AG04449 (cell line): ENCODE measurements at regions not wholly inside any gene's neighbourhood (a gene's known extent, or its start where the extent isn't known, plus 50 kb on each side); places are given as distances from the start of the nearest gene placed in this dataset.
"Not testable (repeated sequence)": the region's sequence is repeated elsewhere in the genome, so short reads cannot be mapped to it uniquely, and the experiment has no call there.

Experiments used
- CTCF ChIA-PET: fragments of 350-600 bp; formaldehyde crosslinking; extraction: SDS; loops from one replicate; lab custom pipeline; 2021; ENCODE audit warnings: antibody characterized with exemption; lab: Yijun Ruan, JAX
- POLR2A ChIA-PET: fragments of 400-600, 350-600 bp; formaldehyde crosslinking; extraction: SDS; loops from one replicate; lab custom pipeline; 2020; ENCODE audit warnings: antibody characterized with exemption, inconsistent platforms; lab: Yijun Ruan, JAX
- DNase-seq: peaks from one replicate; pipeline ENCODE4 v3.0.0-alpha.2; 2010; ENCODE audit warnings: low read depth, low spot score
- H3K4me3 ChIP-seq: 2 replicates; pipeline ENCODE4 v1.5.1; 2011; ENCODE audit warnings: low read depth, mild to moderate bottlenecking, control low read depth, low read length
- CTCF ChIP-seq: IDR thresholded peaks from one replicate; pipeline ENCODE4 v1.5.1; 2011; ENCODE audit warnings: mild to moderate bottlenecking, moderate library complexity, low read length, control low read depth, inconsistent platforms; ENCODE audit not compliant: insufficient read depth; ENCODE audit errors: missing control alignments

DNA sequence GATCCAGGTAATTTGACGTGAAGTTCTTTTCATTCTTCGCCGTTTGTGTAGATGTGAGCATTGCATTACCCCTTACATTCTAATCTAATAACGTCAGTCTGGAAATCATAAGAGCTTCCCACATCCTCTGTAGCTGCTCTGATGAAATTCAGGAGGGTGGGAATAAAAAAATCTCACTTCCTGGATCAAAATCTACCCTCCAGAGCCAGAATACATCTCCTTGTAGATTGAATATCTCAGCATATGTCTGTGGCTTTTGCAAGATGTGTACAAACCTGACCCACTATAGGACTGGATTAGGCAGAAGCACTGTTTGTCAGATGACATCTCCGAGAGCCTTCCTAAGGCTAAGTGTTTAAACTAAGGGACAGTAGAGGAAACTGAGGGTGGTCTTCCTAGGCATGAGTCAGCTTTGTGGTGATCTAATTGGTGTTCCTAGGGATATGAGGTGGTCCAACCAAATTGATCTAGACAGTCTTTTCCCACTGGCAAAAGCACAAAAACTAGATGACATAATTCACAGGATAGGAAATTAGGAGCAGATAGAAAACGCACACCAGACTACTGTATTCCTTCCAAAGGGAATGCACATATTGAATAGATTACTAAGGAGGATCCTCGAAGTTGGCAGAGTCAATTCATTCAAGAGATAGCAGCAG lies 216.3 kb upstream of the LRTM1 start:
- ChIA-PET CTCF (no interaction called here), POLR2A (interaction anchor here (0.9 to 1.4 kb wide), 3 partner anchors 10 to 25 kb away, joined by 3 to 7 read pairs (median 4); no protein-coding TSS in a partner anchor)
- no peak for TF ChIP-seq CTCF
- H3K4me3 ChIP-seq = no peak overlapping the region
- DNase-seq = no peak

GRCh38 chr3:55143336-55143735 lies 215.5 kb upstream of the LRTM1 start:
- no peak for DNase-seq
- no peak for TF ChIP-seq CTCF
- no peak overlapping the region for H3K4me3 ChIP-seq
- POLR2A ChIA-PET = interaction anchor here (0.9 to 1.4 kb wide), 2 partner anchors 9 to 26 kb away, joined by 3 to 4 read pairs; no protein-coding TSS in a partner anchor
- CTCF ChIA-PET = no interaction called here

- DNase-seq, POLR2A ChIA-PET, CTCF ChIA-PET, H3K4me3 ChIP-seq: not testable (repeated sequence)
Measured at GRCh38 chr3:55136291-55136690, 208.4 kb upstream of the LRTM1 start.

- CTCF ChIA-PET = interaction anchor here (0.9 to 1.2 kb wide), 2 partner anchors 275 to 358 kb away, joined by 3 read pairs; no protein-coding TSS in a partner anchor
- DNase-seq = peak; percentile 87
- no peak for TF ChIP-seq CTCF
- POLR2A ChIA-PET = interaction anchor here (0.8 kb wide), 1 partner anchor 42 kb away, joined by 4 read pairs; no protein-coding TSS in a partner anchor
- H3K4me3 ChIP-seq = no peak overlapping the region
Measured at GRCh38 chr3:55128225-55128823, 200.5 kb upstream of the LRTM1 start.

DNA sequence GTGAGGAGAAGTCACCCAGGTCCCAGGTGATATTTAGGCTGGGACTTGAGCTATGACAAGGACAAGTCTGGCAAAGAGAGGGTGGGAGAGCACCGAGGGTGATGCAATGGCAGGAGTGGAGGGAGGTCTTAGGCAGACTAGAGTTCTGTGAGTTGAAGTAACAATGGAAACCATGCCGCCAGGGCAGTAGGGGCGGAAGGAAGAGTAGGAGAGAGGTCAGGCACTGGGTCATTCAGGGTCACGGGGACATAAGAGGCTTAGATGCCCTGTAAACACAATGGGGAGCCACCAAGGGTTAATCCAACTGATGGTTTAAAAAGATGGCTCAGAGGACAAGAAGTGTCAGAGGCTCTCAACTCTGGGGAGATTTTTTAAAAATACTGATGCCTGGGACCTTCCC lies 199.7 kb upstream of the LRTM1 start:
- POLR2A ChIA-PET = no interaction called here
- H3K4me3 ChIP-seq = no peak overlapping the region
- CTCF ChIA-PET = no interaction called here
- no peak for DNase-seq
- no peak for TF ChIP-seq CTCF

GRCh38 chr3:55124371-55124770 lies 196.5 kb upstream of the LRTM1 start:
- ChIA-PET CTCF (no interaction called here), POLR2A (no interaction called here)
- H3K4me3 ChIP-seq = no peak overlapping the region
- DNase-seq = no peak
- TF ChIP-seq CTCF = no peak
